NCI-H2081 treated with DMSO at 0.1 percent for 48 hours (cell line): ENCODE measurements at regions not wholly inside any gene's neighbourhood (a gene's known extent, or its start where the extent isn't known, plus 50 kb on each side); places are given as distances from the start of the nearest gene placed in this dataset.
"Not testable (repeated sequence)": the region's sequence is repeated elsewhere in the genome, so short reads cannot be mapped to it uniquely, and the experiment has no call there.

Experiments used
- DNase-seq: peaks from one replicate; lab custom pipeline; 2025; lab: John Stamatoyannopoulos, UW

- DNase-seq: no peak
Observed at GRCh38 chr3:194884649-194885315, 199.1 kb downstream of the FAM43A start.

- DNase-seq: no peak
Observed at GRCh38 chr3:194885766-194886165, 200.1 kb downstream of the FAM43A start.

- DNase-seq: no peak
Observed at GRCh38 chr3:194886836-194887235, 201.2 kb downstream of the FAM43A start.

GRCh38 chr3:194888062-194888461, 202.4 kb downstream of the FAM43A start:
- not testable (repeated sequence) for DNase-seq

- no peak for DNase-seq
Observed at GRCh38 chr3:194888916-194889315, 203.2 kb downstream of the FAM43A start.

GRCh38 chr3:194890091-194890490, 204.4 kb downstream of the FAM43A start:
- no peak for DNase-seq

GRCh38 chr3:194893121-194893987, 207.7 kb downstream of the FAM43A start:
- DNase-seq: no peak

GRCh38 chr3:194894538-194894937, 208.9 kb downstream of the FAM43A start:
- DNase-seq: no peak

- no peak for DNase-seq
Observed at GRCh38 chr3:194900854-194901522, 215.3 kb downstream of the FAM43A start.

- DNase-seq: not testable (repeated sequence)
Observed at GRCh38 chr3:194903447-194903846, 217.8 kb downstream of the FAM43A start.

- DNase-seq: not testable (repeated sequence)
Observed at GRCh38 chr3:194904999-194905398, 219.3 kb downstream of the FAM43A start.

GRCh38 chr3:194905696-194906095, 220.0 kb downstream of the FAM43A start:
- DNase-seq: no peak

- no peak for DNase-seq
Observed at GRCh38 chr3:194906229-194906629, 220.5 kb downstream of the FAM43A start.

GRCh38 chr3:194906970-194907629, 221.4 kb downstream of the FAM43A start:
- DNase-seq: no peak

GRCh38 chr3:194907811-194908210, 222.1 kb downstream of the FAM43A start:
- DNase-seq: no peak

GRCh38 chr3:194908496-194908895, 222.8 kb downstream of the FAM43A start:
- DNase-seq: no peak

- no peak for DNase-seq
Observed at GRCh38 chr3:194908972-194909371, 223.3 kb downstream of the FAM43A start.

- no peak for DNase-seq
Observed at GRCh38 chr3:194910414-194910984, 224.8 kb downstream of the FAM43A start.

GRCh38 chr3:194913316-194913715, 227.6 kb downstream of the FAM43A start:
- no peak for DNase-seq

- DNase-seq: not testable (repeated sequence)
Observed at GRCh38 chr3:194924889-194925288, 239.2 kb downstream of the FAM43A start.

GRCh38 chr3:194925614-194926013, 239.9 kb downstream of the FAM43A start:
- no peak for DNase-seq

GRCh38 chr3:194928227-194928626, 242.5 kb downstream of the FAM43A start:
- DNase-seq: no peak
